Osteoblast (primary cell): ENCODE measurements at regions not wholly inside any gene's neighbourhood (a gene's known extent, or its start where the extent isn't known, plus 50 kb on each side); places are given as distances from the start of the nearest gene placed in this dataset.
A peak's percentile ranks its signal among the peaks of the same experiment; 100 is the strongest.

Experiments used
- DNase-seq: peaks from one replicate; pipeline ENCODE4 v3.0.0; 2011; ENCODE audit warnings: low spot score, mixed read lengths; ENCODE audit not compliant: insufficient read length; ENCODE audit errors: missing footprints
- H2AFZ ChIP-seq: 2 replicates; pipeline ENCODE4 v1.6.0; 2011; ENCODE audit warnings: mild to moderate bottlenecking, low read length
- H3K27ac ChIP-seq: 2 replicates; pipeline ENCODE4 v1.5.1; 2011; ENCODE audit warnings: mild to moderate bottlenecking, low read depth, low read length, moderate library complexity
- H3K27me3 ChIP-seq: 2 replicates; pipeline ENCODE4 v1.6.0; 2012; ENCODE audit warnings: mild to moderate bottlenecking, control low read depth, inconsistent platforms, low read length, moderate library complexity; ENCODE audit not compliant: insufficient read depth
- H3K36me3 ChIP-seq: 2 replicates; pipeline ENCODE4 v1.5.1; 2011; ENCODE audit warnings: mild to moderate bottlenecking, low read length, control low read depth, moderate library complexity; ENCODE audit not compliant: insufficient read depth
- H3K4me1 ChIP-seq: 2 replicates; pipeline ENCODE4 v1.5.1; 2011; ENCODE audit warnings: mild to moderate bottlenecking, low read length, control low read depth, moderate library complexity; ENCODE audit not compliant: insufficient read depth
- H3K4me2 ChIP-seq: 2 replicates; pipeline ENCODE4 v1.6.0; 2011; ENCODE audit warnings: mild to moderate bottlenecking, low read length; ENCODE audit not compliant: insufficient read depth
- H3K4me3 ChIP-seq: fragments of 200-600 bp; sonication (generic); 3 replicates; pipeline ENCODE4 v1.5.1; 2012; ENCODE audit warnings: mild to moderate bottlenecking, low read length, inconsistent platforms; ENCODE audit not compliant: insufficient read depth
- H3K79me2 ChIP-seq: 2 replicates; pipeline ENCODE4 v1.6.0; 2012; ENCODE audit warnings: mild to moderate bottlenecking, low read length, control low read depth, inconsistent platforms; ENCODE audit not compliant: insufficient read depth
- H3K9me3 ChIP-seq: 2 replicates; pipeline ENCODE4 v1.5.1; 2011; ENCODE audit warnings: low read depth, low read length, control low read depth
- H4K20me1 ChIP-seq: 2 replicates; pipeline ENCODE4 v1.6.0; 2012; ENCODE audit warnings: mild to moderate bottlenecking, low read length, control low read depth; ENCODE audit not compliant: insufficient read depth
- CTCF ChIP-seq: IDR thresholded peaks from 2 replicates; pipeline ENCODE4 v1.5.1; 2011; ENCODE audit warnings: mild to moderate bottlenecking, low read depth, low read length, moderate library complexity; ENCODE audit errors: extremely low read depth

GRCh38 chr21:32147041-32147440 lies 131.8 kb downstream of the MIS18A start:
- no peak for DNase-seq
- Histone ChIP-seq H2AFZ (no peak overlapping the region), H3K79me2 (no peaks in the 10 kb centered on the region), H3K27me3 (no peaks in the 10 kb centered on the region), H3K9me3 (no peaks in the 10 kb centered on the region), H3K27ac (no peak overlapping the region), H4K20me1 (no peaks in the 10 kb centered on the region), H3K36me3 (no peaks in the 10 kb centered on the region), H3K4me2 (no peak overlapping the region), H3K4me1 (no peaks in the 10 kb centered on the region), H3K4me3 (no peak overlapping the region)
- TF ChIP-seq CTCF = no peak

- Histone ChIP-seq H3K27me3 (no peaks in the 10 kb centered on the region), H3K4me3 (no peak overlapping the region), H4K20me1 (no peaks in the 10 kb centered on the region), H3K4me2 (no peak overlapping the region), H3K9me3 (no peaks in the 10 kb centered on the region), H3K79me2 (no peaks in the 10 kb centered on the region), H3K27ac (no peak overlapping the region), H2AFZ (no peak overlapping the region), H3K4me1 (no peaks in the 10 kb centered on the region), H3K36me3 (no peaks in the 10 kb centered on the region)
- no peak for TF ChIP-seq CTCF
- DNase-seq = no peak
Observed at GRCh38 chr21:32144851-32145250, 134.0 kb downstream of the MIS18A start.

- DNase-seq = no peak
- Histone ChIP-seq H3K9me3 (no peaks in the 10 kb centered on the region), H2AFZ (no peak overlapping the region), H3K4me2 (no peak overlapping the region), H3K4me1 (no peaks in the 10 kb centered on the region), H3K27me3 (no peaks in the 10 kb centered on the region), H3K36me3 (no peaks in the 10 kb centered on the region), H3K79me2 (no peaks in the 10 kb centered on the region), H4K20me1 (no peaks in the 10 kb centered on the region), H3K4me3 (no peak overlapping the region), H3K27ac (no peak overlapping the region)
- TF ChIP-seq CTCF = no peak
Observed at GRCh38 chr21:32143241-32143939, 135.5 kb downstream of the MIS18A start.

GRCh38 chr21:32141318-32141633 lies 137.6 kb downstream of the MIS18A start:
- H3K27me3 ChIP-seq = no peaks in the 10 kb centered on the region
- no peaks in the 10 kb centered on the region for H3K36me3 ChIP-seq
- no peak overlapping the region for H3K4me2 ChIP-seq
- no peaks in the 10 kb centered on the region for H3K9me3 ChIP-seq
- no peak for TF ChIP-seq CTCF
- no peak overlapping the region for H3K27ac ChIP-seq
- no peak overlapping the region for H3K4me3 ChIP-seq
- no peak overlapping the region for H2AFZ ChIP-seq
- no peaks in the 10 kb centered on the region for H3K79me2 ChIP-seq
- peak; percentile 29 for DNase-seq
- no peaks in the 10 kb centered on the region for H3K4me1 ChIP-seq
- no peaks in the 10 kb centered on the region for H4K20me1 ChIP-seq
